Activated naive CD4-positive, alpha-beta T cell treated with anti-CD3 and anti-CD28 coated beads for 36 hours (primary cell): ENCODE measurements at regions not wholly inside any gene's neighbourhood (a gene's known extent, or its start where the extent isn't known, plus 50 kb on each side); places are given as distances from the start of the nearest gene placed in this dataset.
"Not testable (repeated sequence)": the region's sequence is repeated elsewhere in the genome, so short reads cannot be mapped to it uniquely, and the experiment has no call there.

ENCODE experiments used
- CTCF ChIA-PET: fragments of 350-600 bp; sonication (Branson Sonifier 250); formaldehyde crosslinking; loops from one replicate; lab custom pipeline; 2021; ENCODE audit warnings: antibody characterized with exemption; lab: Charles Lee
- DNase-seq: peaks from one replicate; pipeline ENCODE4 v3.0.0-alpha.2; 2020
- H3K27ac Mint-ChIP-seq: one replicate; pipeline ENCODE4 v1.8.0; 2021; ENCODE audit warnings: mild to moderate bottlenecking, mixed read lengths
- H3K27me3 Mint-ChIP-seq: one replicate; pipeline ENCODE4 v1.8.0; 2021; ENCODE audit warnings: low read depth, mixed read lengths
- H3K36me3 Mint-ChIP-seq: one replicate; pipeline ENCODE4 v1.8.0; 2021; ENCODE audit warnings: low read depth, mixed read lengths
- H3K4me1 Mint-ChIP-seq: one replicate; pipeline ENCODE4 v1.8.0; 2021; ENCODE audit warnings: low read depth, mixed read lengths
- H3K4me3 Mint-ChIP-seq: one replicate; pipeline ENCODE4 v1.8.0; 2021; ENCODE audit warnings: mild to moderate bottlenecking, moderate library complexity, mixed read lengths
- H3K9me3 Mint-ChIP-seq: one replicate; pipeline ENCODE4 v1.8.0; 2021; ENCODE audit warnings: mixed read lengths
- intact Hi-C: fragments of 100-400 bp; cut with micrococcal nuclease; formaldehyde crosslinking; loops from one replicate; pipeline ENCODE4 v1.15.1; 2023

DNA sequence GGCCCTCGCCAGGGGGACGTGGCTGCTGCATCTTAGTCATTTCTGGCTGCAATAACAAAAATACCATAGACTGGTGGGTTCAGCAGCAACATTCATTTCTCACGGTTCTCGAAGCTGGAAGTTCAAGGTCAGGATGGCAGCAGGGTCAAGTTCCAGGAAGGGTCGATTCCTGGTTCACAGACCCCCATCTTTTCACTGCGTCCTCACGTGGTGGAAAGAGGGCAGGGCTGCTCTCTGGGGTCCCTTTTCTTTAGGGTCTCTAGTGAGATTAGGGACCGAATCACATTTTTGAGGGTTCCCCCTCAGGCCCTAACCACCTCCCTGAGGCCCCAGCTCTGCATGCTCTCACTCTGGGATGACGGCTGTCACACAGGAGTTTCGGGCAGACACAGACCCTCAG lies 187.5 kb downstream of the TMEM121 start:
- intact Hi-C loops, CTCF ChIA-PET: not testable (repeated sequence)

GRCh38 chr14:105718787-105719186 lies 192.4 kb downstream of the TMEM121 start:
- H3K27ac Mint-ChIP-seq, H3K36me3 Mint-ChIP-seq, intact Hi-C loops, DNase-seq, H3K9me3 Mint-ChIP-seq, CTCF ChIA-PET, H3K27me3 Mint-ChIP-seq, H3K4me1 Mint-ChIP-seq, H3K4me3 Mint-ChIP-seq: not testable (repeated sequence)

More for the DNA sequence above, 187.5 kb downstream of the TMEM121 start:
- not testable (repeated sequence) for H3K4me1 Mint-ChIP-seq, DNase-seq, H3K36me3 Mint-ChIP-seq, H3K27me3 Mint-ChIP-seq, H3K4me3 Mint-ChIP-seq, H3K9me3 Mint-ChIP-seq, H3K27ac Mint-ChIP-seq

DNA sequence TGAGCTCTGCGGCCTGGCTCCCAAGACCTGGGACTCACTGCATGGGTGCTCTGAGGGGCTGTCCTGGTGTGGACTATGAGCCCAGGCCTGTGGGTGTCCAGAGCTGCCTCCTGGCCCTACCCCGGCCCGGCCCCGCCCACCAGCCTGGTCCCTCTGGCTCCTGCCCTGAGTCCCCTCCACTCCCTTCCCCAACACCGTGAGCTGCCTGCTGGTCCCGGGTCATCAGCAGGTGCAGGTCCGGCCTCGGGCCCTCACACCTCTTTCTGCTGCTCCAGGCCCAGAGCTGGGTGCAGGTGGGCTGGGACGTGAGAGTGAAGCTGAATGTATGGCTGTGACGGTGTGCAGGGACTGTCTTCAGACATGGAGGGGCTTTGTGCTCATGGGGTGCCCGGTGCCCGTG lies 193.7 kb downstream of the TMEM121 start:
- DNase-seq, intact Hi-C loops, CTCF ChIA-PET, H3K27ac Mint-ChIP-seq, H3K27me3 Mint-ChIP-seq, H3K4me1 Mint-ChIP-seq, H3K4me3 Mint-ChIP-seq, H3K36me3 Mint-ChIP-seq, H3K9me3 Mint-ChIP-seq: not testable (repeated sequence)

GRCh38 chr14:105720852-105721601 lies 194.6 kb downstream of the TMEM121 start:
- H3K4me1 Mint-ChIP-seq, H3K4me3 Mint-ChIP-seq, DNase-seq, H3K9me3 Mint-ChIP-seq, H3K27me3 Mint-ChIP-seq, H3K27ac Mint-ChIP-seq, H3K36me3 Mint-ChIP-seq, CTCF ChIA-PET, intact Hi-C loops: not testable (repeated sequence)

DNA sequence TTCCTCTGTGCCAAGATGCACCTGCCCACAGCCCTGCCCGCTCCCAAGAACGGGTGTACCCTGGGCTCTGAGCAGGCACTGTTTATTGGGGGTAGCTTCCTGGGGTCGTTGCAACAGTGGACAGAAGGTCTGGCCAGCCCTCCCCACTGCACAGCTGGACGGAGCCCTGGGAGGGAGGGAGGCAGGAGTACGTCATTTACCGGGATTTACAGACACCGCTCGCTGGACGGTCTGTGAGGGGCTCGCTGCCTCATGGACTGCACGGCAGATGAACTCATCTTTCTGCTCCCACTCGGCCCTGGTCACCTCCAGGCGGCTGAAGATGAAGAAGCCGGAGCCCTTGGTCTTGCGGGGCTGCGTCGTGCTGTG lies 195.2 kb downstream of the TMEM121 start:
- H3K36me3 Mint-ChIP-seq, H3K9me3 Mint-ChIP-seq, H3K4me1 Mint-ChIP-seq, DNase-seq, H3K4me3 Mint-ChIP-seq, H3K27me3 Mint-ChIP-seq, H3K27ac Mint-ChIP-seq, CTCF ChIA-PET, intact Hi-C loops: not testable (repeated sequence)

- H3K4me1 Mint-ChIP-seq, H3K9me3 Mint-ChIP-seq, H3K27me3 Mint-ChIP-seq: not testable (repeated sequence)
Measured at GRCh38 chr14:105721996-105722709, 195.8 kb downstream of the TMEM121 start.

DNA sequence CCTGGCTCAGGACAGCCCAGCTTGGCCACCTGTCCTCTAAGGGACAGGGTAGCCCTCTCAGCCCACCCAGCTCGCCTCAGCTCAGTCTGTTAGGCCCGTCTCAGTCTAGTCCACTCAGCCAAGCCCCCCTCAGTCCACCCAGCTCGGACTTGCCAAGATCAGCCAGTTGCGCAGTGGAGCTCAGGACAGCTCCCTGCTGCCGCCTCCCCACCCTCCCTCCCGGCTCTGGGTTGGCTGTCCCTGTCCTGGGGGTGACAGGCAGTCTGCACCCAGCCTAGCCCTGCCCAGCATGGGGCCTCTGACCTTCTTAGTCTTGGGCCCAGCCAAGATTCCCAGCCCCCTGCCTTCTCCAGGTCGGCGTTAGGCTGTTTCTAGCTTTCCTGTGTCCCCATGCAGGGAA lies 196.9 kb downstream of the TMEM121 start:
- CTCF ChIA-PET, intact Hi-C loops, H3K27me3 Mint-ChIP-seq, H3K36me3 Mint-ChIP-seq, H3K4me3 Mint-ChIP-seq, DNase-seq, H3K4me1 Mint-ChIP-seq, H3K27ac Mint-ChIP-seq: not testable (repeated sequence)
- peaks cover 12% of the 10 kb centered on the region for H3K9me3 Mint-ChIP-seq

More at GRCh38 chr14:105721996-105722709, 195.8 kb downstream of the TMEM121 start:
- DNase-seq, intact Hi-C loops, H3K36me3 Mint-ChIP-seq, H3K27ac Mint-ChIP-seq, H3K4me3 Mint-ChIP-seq, CTCF ChIA-PET: not testable (repeated sequence)

DNA sequence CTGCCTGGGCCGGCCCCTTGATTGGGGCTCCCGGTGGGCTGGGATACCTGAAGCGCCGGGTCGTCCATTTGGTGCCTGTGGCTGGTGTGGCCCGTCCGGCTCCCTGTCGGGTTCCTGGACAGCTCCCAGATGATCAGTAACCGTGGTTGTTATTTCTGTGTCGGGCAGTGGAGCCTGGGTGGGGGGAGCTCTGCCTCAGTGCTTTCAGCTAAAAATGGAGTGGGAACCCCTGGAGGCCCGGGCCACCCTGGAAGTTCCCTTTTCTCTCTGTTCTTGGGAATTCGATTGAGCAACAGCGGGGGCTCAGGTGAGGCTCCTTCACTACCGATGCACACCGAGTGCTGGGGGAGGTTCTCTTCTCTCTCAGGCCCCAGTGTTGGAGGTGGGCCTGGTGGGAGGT lies 197.4 kb downstream of the TMEM121 start:
- not testable (repeated sequence) for H3K27ac Mint-ChIP-seq

DNA sequence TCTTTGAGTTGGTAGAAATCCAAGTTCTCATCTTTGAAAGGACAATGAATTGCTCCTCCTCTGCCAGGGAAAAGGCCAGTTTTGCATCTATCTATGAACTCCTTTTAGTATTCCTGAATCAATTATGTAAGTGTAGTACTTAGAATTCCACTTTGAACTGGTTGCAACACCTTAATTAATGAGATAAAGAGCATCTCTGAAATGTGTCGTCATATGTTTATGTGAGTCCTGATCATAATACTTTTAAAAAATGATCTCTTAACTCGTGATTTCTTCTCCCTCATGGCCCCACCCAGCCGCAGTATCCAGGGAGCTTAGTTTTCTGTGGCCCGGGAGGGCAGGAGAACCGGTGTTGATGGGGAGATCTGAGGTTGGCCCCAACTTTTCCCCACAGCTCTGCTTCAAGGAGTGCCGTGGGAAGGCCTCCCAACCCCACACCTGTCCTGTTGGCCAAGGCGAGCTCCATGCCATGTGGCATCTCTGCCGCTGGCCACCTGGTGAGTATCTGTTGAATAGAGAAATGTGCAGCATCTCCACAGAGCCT lies 203.5 kb downstream of the TMEM121 start:
- H3K27me3 Mint-ChIP-seq, intact Hi-C loops, DNase-seq: not testable (repeated sequence)

More for the DNA sequence above, 197.4 kb downstream of the TMEM121 start:
- CTCF ChIA-PET, H3K4me3 Mint-ChIP-seq, DNase-seq, H3K36me3 Mint-ChIP-seq, intact Hi-C loops, H3K4me1 Mint-ChIP-seq, H3K27me3 Mint-ChIP-seq: not testable (repeated sequence)
- H3K9me3 Mint-ChIP-seq = peaks cover 12% of the 10 kb centered on the region

GRCh38 chr14:105730731-105731130 lies 204.3 kb downstream of the TMEM121 start:
- DNase-seq, H3K27me3 Mint-ChIP-seq, intact Hi-C loops, H3K4me3 Mint-ChIP-seq, H3K4me1 Mint-ChIP-seq, H3K27ac Mint-ChIP-seq, H3K36me3 Mint-ChIP-seq, H3K9me3 Mint-ChIP-seq, CTCF ChIA-PET: not testable (repeated sequence)

More for the DNA sequence above, 203.5 kb downstream of the TMEM121 start:
- H3K4me1 Mint-ChIP-seq, H3K36me3 Mint-ChIP-seq, CTCF ChIA-PET, H3K27ac Mint-ChIP-seq, H3K4me3 Mint-ChIP-seq: not testable (repeated sequence)
- peaks cover 12% of the 10 kb centered on the region for H3K9me3 Mint-ChIP-seq

DNA sequence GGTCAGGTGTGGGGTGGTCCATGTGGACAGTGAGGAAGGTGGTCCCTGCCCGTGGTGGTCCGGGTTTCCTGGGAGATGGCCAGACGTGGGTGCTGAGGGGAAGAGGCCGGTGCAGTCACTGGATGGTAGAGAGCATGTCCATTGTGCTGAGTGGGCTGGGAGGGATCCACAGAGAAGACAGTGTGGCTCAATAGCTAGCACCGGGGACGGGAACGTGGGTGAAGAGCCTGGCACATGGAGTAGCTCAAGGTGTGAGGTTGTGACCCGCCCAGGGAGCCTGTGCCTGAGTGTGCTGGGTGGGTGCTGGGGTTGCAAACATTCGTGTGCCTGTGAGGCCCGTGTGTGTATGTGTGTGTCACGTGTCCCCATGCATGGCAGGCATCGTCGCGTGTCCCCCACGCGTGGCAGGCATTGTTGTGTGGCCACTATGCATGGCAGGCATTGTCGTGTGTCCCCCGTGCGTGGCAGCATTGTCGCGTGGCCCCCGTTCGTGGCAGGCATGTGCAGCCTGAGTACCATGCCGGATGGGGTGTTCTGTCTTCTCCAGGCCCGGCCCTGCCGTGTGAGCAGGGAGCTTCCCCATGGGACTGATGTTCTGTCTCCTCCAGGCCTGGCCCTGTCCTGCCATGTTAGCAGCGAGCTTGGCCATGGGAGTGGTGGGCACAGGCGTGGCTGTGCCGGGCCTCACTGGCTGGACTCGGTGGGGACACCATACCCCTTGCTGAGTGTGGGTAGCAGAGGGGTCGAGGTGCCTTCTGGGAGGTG lies 205.0 kb downstream of the TMEM121 start:
- H3K36me3 Mint-ChIP-seq, CTCF ChIA-PET, DNase-seq, H3K4me1 Mint-ChIP-seq, H3K9me3 Mint-ChIP-seq, H3K4me3 Mint-ChIP-seq, H3K27me3 Mint-ChIP-seq, intact Hi-C loops, H3K27ac Mint-ChIP-seq: not testable (repeated sequence)
